ENCODE measurements at regions not wholly inside any gene's neighbourhood (a gene's known extent, or its start where the extent isn't known, plus 50 kb on each side); places are given as distances from the start of the nearest gene placed in this dataset.

DNA sequence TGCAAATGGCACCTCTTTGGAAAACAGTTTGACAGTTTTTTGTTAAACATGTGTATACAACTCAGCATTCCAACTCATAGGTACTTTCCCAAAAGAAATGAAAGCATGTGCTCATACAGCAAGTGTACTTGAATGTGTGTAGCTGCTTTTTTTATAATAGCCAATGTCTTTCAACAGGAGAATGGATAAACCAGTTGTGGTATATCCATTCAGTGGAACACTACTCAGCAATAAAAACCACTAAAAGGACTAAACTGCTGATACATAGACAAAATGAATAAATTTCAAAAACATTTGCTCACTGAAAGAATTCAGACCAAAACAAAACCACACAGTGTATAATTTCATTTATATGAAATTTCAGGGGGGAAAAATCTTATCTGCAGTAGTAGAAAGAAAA, 267.3 kb downstream of the NR2F1-AS1 start:
- DNase-seq: no peak

DNA sequence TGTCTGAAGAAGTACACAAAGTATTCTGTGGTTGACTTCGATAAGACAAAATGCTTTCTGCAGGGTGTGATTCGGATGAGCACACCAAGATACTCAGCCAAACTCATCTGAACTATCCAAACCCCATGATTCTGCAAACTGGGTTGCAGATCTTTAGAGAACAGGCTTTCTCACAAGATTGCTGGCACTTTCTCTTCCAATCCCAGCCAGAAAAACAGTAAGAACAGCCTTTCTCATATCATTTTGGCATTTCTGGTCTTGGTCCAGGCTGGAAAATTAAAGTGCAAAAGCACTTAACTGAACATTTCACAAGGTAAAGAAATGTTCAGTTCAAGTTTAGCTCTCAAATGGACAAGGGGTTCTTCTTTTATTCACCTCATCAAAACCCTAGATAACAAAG, 269.1 kb downstream of the NR2F1-AS1 start:
- DNase-seq: no peak

DNA sequence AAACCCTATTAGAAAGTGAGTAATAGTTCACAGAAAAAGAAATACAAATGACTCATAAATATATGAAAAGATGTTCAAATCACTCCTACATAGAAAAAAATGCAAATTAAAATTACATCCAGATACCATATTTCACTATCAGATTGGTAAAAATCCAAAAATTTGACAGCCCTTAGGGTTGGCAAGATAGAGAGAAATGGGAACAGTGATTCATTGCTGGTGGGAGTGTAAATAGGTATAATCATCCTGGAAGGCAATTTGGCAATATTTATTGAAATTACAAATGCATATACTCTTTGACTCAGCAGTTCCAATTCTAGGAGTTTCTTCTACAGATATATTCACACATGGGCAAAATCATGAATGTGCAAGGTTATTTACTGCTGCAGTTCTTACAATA, 273.5 kb downstream of the NR2F1-AS1 start:
- no peak for DNase-seq

DNA sequence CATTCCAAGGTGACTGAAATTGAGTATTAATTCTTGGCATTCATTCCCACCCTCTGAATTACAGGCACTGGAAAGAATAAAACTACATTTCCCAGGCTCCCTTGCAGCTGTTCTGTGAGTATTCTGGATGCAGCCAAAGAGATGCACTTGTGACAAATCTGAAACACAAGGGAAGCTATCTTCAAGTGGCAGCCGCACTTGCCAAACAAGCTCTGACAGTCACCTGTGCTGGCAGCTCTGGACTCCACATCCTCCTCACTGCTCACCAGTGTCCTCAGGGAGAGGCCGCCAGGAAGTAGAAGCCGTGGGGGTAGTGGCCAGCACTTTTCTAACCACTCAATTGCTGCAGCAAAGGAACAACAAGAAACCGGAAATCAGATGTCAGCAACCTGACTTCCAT, 275.0 kb downstream of the NR2F1-AS1 start:
- no peak for DNase-seq

DNA sequence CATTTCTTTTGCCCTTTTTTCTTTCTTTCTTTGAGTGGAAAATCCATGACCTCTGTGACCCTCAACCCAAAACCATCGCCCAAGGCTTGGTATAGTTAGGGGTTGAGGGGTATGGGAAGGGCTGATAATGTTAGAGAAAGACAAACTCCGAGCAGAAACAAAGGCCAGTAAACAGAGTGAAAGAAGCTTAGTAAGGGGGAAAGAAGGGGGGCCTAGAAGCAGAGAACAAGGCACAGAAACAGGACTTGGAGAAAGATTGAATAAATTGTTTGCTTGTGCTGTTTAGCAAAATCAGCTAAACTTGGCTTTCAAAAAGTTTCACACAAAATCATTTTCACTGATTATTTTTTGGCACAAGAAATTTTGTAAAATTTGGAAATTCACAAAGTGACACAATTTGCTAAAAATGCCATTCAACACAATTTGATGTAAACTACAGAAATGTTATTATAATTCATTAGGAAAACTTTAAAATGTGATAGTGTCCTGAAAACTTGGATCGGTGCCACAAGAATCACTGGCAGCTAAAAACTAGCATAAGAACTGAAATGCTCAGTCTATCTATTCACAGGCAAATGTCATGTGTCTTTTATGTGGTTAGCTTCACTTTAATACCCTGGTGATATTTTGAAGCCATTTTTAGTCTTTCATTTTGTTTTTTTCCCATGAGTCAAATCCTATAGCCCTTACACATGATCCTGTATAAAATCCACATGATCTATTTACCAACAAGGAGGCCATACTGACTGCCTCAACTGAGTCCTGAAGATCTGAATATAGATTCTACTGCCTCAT, 276.4 kb downstream of the NR2F1-AS1 start:
- no peak for DNase-seq

DNA sequence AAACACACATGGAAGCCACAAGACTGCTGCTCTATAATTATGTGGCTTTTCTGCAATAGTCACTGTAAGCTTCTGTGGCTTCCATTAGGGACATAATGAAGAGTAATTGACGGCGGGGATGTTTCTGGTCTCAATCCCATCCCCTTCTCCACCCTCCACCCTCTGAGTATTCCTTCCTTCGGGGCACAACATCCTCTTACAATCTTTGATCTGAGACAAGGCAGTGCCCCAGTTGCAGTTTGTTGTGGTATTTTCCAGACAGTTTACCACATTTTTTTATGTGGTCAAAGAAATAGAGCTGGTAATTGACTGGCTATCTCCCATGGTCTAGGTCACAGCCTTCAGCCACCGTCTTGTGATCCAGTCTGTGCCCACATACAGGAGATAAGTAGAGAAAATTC, 277.7 kb downstream of the NR2F1-AS1 start:
- no peak for DNase-seq

DNA sequence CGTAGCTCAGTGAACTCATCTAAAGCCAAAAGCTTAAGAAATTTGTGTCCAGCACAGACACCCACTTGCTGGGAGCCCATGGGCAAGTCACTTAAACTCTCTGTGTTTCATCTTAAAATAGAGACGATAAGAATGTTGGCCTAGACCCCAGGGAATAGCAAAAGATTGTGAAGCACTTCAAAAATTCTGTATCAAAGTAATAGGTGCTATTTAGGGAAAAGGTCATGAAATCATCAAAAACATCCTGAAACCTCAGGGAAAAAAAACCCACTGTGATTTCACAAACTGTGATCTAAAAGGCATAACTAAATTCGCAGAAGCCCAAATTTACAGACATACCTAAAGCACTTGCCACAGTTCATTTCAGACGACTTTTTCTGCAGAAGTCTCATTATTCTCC, 278.3 kb downstream of the NR2F1-AS1 start:
- DNase-seq: no peak

DNA sequence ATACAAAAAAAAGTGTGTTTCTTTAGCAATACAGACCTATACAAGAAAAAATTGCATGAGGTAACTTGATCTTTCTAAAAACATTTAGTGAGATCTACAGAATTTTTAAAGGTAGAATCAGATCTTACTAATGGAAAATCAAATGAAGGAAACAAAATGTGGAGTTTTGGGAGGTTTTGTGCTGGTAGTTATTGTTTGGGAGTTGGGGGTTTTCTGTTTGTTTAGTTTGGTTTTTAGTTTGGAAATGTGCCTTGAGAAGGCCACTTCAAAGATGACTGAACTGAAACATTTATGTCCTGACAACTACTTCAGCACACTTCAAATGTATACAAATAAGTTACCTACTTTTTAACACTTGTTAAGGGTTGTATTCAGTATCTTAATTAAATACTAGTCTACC, 280.1 kb downstream of the NR2F1-AS1 start:
- no peak for DNase-seq

DNA sequence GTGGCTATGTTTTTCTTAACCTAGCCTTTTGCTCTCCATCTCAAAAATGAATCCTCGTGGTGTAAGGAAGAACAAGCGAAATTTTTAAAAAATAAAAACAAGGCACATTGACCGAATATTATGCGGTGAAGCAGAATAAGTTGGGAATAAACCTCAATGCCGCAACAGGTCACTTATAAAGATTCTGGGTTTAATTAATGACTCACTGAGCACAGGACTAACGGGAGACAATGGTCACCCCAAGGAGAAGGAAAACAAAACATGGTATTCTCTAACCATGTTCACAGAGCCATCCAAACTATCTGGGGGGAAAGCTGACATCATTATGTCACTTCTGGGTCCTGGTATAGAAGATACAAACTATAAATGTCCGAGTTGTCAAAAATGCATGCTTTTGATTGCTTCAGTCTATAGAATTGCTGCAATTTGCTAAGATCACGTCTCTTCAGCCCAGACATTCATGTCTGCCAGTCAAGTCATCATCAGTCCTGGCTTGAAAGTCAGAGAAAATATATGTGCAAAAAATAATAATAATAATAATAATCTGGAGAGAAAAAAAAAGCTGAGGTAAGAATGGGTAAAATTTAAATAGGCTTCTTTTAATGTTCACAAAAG, 280.6 kb downstream of the NR2F1-AS1 start:
- DNase-seq: no peak

DNA sequence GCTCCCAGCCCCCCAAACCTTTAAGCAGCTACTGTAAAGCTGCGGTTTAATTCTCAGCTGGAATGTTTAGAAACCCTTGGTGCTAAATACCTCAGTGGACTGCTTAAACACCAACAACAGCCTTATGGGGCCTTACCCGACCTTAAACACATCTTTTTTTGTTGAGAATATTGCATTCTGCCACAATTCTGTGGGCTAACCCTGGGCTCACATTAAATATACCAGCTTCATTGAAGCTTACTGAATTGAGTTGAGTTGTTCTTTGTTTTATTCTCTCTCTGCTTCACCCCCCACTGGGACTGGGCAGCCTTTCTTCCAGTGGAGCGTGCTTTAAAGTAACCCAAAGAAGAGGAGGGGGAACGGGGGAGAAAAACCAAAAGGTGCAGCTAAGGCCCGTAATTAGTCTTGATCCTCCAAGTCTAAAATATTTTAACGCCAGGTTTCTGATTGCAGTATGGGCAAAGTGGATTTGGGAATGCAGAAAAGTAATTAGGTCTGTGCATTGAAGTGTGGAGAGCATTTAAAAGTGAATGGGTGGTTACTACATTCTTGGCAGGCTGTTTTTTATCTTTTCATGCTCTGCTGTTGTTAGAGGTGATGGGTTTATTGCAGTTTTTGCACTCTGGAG, 281.2 kb downstream of the NR2F1-AS1 start:
- no peak for DNase-seq

DNA sequence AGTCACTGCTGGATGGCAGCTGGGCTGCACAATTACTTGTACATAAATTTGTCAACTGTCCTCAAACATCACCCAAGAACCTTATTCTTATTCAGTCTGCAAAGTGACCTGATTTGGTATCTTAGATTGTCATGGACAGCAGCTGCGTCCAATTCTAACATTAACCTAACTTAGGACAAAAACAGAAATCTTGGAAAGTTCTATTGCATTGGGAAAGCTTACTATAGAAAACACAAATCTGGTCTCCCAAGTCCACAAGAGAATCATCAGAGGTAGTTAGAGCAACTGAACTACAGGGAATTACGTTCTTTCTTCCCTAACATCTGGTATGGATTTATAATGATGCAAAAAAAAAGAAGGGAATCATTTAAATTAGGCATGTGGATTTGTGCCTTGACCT, 283.9 kb downstream of the NR2F1-AS1 start:
- DNase-seq: no peak

DNA sequence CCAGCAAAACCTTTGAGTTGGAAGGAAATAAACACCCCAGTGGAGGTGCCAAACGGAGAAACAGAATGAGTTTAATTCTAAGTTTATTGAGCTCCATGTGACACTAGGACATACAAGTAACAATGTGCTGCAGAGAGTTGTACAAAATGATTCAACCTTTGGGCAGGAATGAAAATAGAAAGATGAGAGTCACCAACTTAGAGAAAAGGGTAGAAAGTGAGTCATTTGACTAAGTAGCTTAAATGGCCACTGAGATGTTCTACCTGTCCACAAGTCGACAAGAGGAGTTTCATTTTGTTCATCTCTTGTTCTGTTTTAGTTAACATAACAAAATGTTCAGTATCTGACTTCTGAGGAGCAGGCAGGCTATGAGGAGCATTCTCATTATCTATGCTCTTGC, 284.7 kb downstream of the NR2F1-AS1 start:
- DNase-seq: no peak

DNA sequence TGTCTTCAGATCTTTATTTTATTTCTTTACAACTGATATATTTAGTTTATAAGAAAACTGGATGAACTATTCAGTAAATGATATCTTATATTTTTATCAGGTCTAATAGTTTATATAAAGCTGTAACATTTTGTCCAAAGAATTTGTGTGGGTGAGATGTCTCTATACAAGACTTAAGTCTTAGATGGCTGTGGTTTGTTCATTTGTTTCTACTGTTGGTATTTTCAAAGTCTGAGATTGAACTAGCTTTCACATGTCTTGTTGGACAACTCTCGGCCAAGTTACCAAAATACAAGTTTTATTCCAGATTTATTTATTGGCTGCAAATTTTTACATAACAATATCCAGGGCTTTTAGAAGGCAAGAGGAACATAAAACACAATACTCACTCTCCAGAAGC, 286.0 kb downstream of the NR2F1-AS1 start:
- DNase-seq: no peak

DNA sequence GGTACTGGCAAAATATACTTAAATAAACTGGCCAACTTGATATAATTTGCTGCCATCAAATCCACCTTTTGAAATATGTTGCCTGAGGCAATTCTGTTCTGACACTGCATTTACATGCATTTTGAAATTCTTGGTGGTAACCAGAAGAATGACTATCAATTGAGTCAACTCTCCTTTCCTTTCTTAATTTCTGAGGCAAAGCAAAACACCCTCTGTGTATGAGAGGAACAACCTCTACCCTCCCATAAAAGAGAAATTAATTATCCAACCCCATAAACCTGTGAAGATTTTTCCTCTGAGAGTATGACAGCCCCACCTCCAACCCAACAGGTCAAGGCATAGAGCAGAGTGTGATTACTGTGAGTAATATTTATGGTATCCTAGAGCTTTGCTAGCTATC, 286.8 kb downstream of the NR2F1-AS1 start:
- DNase-seq: no peak

DNA sequence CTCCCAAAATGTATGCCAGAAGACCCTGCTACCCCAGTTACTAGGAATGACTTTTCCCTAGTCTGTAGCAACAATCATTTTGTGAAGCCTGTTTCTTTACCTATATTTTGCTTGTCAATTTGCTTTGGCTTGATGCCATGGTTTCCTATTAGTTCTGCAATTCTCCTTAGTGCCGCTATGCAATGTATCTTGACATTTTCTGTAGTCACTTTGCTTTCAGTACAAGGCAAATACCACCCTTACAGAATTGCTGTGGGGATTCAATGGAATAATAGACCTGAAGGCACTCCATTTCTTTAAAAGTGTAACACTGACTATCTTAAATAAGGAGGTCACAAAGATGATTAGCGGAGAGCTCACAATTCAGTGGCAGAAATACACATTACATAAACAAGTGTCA, 291.1 kb downstream of the NR2F1-AS1 start:
- DNase-seq: no peak

DNA sequence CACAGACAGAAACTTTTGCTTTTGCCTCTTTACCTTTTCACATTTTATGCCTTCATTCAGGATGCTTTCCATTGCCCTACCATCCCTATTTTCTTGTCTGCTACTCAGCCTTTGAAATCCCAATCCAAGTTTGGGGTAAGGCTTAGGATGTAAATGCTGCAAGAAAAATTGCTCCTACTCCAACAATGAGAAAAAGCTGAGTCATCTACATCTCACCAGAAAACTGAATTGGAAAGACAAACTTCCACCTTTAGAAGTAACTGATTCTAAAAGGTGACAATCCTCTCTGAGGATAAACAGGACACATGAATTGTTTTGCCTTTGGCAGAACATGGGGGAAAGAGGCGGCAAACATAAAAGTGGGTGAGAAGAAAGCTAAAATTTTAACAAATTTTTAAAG, 295.6 kb downstream of the NR2F1-AS1 start:
- DNase-seq: no peak

DNA sequence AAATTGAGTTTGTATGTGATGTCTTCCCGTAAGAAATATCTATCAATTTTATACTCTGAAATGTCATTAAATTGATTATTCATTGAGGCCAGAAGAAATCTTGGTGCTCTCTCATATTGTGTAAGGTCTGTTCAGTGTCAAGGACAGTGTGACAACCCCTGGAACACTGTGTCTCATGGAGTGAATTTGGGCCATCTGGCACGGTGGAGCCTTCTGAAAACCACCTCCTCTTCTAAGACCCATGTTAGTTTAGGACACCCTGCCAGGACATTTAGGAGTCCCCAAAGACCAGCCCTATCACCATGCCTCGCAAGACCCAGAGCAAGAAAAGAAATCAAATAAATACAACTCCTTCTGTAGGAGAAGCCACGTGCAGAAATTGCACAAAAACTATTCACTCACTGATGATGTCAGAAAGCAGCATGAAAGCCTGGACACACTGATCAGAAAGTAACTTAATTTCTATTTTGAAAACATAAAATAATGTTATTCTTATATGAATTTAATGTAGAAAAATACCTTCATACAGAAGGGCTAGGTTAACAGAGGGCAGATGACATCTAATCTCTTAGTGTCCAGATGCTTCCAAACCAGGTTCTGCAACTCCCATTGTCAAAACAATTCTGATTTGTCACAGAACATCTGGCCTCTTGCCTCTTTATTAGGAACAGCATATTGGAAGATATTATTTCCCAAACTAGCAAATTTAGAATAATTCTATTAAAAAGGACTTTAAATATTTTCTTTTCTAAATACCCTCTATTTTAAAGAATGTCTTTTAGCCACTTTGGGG, 298.8 kb downstream of the NR2F1-AS1 start:
- no peak for DNase-seq

DNA sequence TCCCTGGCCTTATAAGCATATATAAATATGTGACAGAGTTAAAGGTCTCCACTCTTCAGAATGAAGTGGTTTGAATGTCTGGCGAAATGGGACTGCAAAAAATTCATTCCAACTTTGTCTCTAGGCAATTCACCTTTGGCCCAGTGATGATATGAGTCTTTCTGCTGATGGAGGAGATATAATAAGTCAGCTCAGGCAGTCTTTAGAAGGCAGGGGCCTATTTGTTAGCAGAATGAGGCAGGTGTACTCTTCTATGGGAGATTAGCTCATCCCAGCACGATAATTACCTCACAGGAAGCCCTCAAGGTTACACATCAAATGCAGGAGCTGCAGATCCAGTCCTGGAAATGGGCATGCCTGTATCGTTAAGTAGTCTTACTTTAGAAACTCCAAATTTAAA, 300.5 kb downstream of the NR2F1-AS1 start:
- no peak for DNase-seq

DNA sequence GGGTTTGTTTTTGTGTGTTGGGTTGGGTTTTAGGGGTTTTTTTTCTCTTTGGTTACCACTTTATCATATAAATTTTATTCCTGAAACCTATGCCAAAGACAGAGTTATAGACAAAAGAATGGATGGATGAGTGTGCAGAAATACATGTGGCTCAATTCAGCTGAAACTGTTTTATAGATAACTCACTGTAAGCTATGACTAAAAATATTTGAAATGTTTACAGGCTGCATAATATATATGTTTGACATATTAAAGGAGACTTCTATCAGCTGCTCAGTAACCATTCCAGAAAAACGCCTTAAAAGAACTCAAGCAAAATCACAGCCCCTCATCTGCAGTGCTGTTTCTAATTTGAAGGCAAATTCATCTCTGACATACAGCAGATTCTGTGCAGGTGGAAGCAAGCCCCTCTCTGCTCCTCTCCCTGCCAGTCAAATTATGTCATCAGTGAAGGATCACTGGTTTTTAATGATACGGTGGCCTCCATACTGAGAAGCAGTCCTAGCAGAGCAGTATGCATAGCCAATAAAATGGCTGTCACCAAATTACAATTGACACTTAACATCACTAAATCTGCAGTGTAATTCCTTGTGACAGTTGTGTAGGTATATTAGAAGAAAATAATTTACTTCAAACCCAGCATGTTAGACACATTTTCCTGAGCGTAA, 301.6 kb downstream of the NR2F1-AS1 start:
- DNase-seq: no peak

DNA sequence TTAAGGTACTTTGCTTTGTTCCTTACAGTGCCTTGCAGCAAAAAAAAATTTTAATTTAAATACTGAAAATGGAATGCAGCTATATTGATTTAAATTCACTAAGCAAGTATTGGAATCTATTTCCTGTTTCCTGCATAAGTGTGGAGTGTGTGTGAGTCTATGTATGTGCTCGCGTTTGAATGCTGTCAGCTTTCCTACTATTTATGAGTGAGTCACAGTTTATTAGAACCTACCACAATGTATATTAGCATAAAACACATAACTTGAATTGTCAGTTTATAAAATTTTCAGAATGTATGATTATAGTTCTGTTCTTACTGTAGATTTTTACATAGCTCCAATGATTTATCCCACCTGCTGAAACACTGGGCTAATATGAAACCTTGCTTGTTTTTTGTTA, 302.1 kb downstream of the NR2F1-AS1 start:
- DNase-seq: no peak

DNA sequence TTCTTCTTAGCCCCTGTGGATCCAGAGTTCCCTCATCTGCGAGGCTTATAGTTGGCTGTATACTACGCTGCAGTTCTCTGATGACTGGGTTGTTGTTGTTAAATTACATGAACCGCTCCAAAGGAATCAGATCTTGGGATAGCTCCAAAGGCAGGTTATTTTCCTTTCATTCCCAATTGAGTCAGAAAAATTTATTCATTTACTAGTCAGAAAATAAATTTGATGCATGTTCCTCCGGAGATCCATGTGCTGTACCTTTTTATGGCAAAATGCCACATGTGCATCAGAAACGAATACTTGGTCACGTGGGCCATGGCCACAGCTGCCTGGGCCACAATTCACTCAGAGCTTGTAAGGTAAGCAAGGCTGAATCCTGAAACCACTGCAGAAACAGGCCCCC, 304.0 kb downstream of the NR2F1-AS1 start:
- DNase-seq: no peak

DNA sequence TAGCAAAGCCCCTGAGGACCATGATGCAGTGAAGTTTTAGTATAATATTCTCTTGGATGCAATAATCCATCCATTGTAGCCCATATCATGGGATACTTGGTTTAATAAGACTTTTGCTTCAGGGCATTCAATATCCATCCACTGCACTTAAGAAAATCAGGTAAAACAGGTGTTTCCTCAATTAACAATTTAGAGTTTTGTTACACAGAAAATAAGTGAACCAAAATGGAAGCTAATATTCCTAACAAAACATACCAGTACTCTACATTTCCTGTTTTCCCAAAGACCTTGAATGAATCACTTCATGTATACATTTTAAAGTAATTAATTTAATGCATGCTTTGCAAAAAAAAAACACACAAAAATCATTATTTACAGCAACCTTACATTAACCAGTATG, 305.6 kb downstream of the NR2F1-AS1 start:
- DNase-seq: no peak

DNA sequence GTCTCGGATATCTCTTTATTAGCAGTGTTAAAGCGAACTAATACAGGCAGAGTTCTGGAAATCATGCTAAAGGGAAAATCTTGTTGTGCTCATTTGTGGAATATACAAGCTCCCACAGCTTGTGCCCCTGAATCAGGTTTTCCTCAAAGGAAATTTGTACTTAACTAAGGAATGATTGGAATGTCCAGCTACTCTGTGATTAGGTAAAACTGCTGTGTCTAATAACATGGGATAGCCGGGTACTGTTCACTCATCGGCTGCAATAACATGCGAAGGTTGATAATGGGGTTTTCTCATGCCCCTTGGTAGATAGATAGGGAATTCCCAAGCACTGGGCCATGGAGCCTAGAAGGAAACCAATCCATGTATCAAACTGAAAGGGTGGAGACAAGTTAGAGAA, 306.7 kb downstream of the NR2F1-AS1 start:
- DNase-seq: no peak

All from stimulated activated CD4-positive, alpha-beta T cell treated with anti-CD3 and anti-CD28 coated beads, Interleukin-4, amount 100 ng/mL, for 24 hours (primary cell).